GM13977 (cell line): ENCODE measurements at regions not wholly inside any gene's neighbourhood (a gene's known extent, or its start where the extent isn't known, plus 50 kb on each side); places are given as distances from the start of the nearest gene placed in this dataset.

ENCODE experiments used
- DNase-seq: peaks from one replicate; pipeline ENCODE4 v3.0.0; 2012; ENCODE audit warnings: low spot score
- in situ Hi-C: fragments of 300-500 bp; cut with MboI; formaldehyde crosslinking; loops from one replicate; pipeline ENCODE4 v1.12.0; 2022; ENCODE audit warnings: low sequenced_read_pairs, low pct_unique_long_range_greater_than_20kb, mixed read lengths, inconsistent platforms; ENCODE audit not compliant: unreplicated experiment
- TF ChIP-seq, protein P1 (sequence below): IDR thresholded peaks from 2 replicates; pipeline ENCODE4 v1.5.1; 2012; ENCODE audit warnings: mild to moderate bottlenecking, control low read depth; ENCODE audit not compliant: insufficient read depth; ENCODE audit errors: extremely low read depth, missing control alignments

DNA sequence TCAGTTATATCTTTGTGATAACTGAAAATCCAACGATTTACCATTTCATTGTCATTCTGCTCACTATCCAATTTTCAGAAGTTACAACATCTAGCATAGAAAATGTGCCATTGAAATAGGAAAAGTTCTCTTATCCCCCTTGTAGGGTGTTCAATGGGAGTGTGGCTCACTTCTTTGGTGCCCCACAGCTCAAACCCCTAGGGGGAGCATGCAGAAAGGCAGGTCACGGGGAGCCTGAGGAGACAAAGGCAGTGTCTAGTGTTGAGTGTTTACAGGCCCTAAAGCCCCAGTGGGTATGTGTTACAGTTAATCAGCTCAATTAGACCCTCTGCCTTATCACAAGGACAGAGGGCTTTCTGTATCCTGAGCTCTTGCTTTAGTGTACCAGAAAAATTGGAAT is 243.4 kb upstream of the GRID2 start:
- TF ChIP-seq, protein P1, sequence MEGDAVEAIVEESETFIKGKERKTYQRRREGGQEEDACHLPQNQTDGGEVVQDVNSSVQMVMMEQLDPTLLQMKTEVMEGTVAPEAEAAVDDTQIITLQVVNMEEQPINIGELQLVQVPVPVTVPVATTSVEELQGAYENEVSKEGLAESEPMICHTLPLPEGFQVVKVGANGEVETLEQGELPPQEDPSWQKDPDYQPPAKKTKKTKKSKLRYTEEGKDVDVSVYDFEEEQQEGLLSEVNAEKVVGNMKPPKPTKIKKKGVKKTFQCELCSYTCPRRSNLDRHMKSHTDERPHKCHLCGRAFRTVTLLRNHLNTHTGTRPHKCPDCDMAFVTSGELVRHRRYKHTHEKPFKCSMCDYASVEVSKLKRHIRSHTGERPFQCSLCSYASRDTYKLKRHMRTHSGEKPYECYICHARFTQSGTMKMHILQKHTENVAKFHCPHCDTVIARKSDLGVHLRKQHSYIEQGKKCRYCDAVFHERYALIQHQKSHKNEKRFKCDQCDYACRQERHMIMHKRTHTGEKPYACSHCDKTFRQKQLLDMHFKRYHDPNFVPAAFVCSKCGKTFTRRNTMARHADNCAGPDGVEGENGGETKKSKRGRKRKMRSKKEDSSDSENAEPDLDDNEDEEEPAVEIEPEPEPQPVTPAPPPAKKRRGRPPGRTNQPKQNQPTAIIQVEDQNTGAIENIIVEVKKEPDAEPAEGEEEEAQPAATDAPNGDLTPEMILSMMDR: no peak
- in situ Hi-C loops: no loop called here
- DNase-seq: no peak

DNA sequence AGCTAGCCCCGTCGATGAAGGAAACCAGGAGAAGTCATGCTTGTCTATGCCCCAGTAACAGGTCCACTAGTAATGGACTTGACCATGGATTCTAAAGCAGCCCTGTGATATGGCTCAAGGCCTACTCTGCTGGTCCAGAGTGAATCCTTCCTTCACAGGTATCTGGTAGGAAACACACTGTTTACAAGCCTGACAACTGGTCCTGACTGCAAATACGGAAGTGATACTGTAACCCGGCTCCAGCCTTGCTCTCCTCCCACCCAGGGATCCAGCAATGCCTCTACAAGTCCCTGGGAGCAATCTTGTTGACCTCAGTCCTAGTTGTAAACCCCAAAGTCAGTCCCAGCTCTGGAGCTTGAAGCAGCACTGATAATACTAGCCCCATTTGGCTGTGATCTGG is 239.2 kb upstream of the GRID2 start:
- TF ChIP-seq, protein P1: no peak
- DNase-seq: no peak
- in situ Hi-C loops: no loop called here

DNA sequence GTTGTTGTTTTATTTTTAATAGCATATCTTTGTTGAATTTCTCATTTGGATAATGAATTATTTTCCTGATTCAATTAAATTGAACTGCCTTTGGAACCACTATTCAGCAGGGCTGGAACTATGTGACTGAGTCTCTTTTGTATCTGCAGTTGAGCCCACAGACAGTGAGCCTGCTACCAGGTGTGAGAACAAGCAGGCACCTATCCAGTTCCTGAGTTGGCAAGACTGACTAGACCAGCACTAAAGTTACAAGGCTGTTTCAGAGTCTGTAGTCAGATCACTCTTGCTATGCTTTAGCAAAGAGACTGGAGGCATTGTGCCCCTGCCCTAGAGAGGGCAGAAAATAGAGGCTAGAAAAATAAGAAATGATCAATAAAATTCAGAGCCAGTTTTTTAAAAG is 237.3 kb upstream of the GRID2 start:
- TF ChIP-seq, protein P1: no peak
- in situ Hi-C loops: no loop called here
- no peak for DNase-seq

DNA sequence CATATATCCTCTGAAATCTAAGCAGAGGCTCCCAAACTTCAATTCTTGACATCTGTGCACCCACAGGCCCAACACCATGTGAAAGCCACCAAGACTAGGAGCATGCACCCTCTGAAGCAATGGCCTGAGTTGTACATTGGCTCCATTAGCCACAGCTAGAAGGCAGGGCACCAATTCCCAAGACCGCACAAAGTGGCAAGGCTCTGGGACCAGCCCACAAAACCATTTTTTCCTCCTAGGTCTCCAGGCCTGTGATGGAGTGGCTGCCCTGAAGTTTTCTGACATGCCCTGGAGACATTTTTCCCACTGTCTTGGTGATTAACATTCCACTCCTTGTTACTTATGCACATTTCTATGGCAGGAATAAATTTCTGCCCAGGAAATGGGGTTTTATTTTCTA is 232.2 kb upstream of the GRID2 start:
- in situ Hi-C loops: no loop called here
- DNase-seq: no peak
- TF ChIP-seq, protein P1: no peak

DNA sequence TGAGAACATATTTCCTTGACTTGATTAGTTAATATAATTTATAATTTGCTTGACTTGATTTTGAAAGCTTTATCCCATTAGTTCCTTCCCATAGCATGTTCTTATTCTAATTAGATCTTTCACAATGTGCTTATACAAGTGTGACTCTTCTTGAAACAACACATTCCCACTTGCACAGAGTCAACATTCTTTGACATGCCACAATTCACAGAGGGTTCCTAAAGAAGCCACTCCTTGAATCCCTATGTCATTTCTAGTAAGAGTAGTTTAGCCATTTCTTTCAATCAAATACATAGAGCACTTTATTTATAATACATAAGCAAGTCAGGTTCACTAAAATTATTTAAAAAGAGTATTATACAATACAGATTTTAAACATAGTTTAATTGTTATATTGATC is 228.9 kb upstream of the GRID2 start:
- in situ Hi-C loops: no loop called here
- TF ChIP-seq, protein P1: no peak

DNA sequence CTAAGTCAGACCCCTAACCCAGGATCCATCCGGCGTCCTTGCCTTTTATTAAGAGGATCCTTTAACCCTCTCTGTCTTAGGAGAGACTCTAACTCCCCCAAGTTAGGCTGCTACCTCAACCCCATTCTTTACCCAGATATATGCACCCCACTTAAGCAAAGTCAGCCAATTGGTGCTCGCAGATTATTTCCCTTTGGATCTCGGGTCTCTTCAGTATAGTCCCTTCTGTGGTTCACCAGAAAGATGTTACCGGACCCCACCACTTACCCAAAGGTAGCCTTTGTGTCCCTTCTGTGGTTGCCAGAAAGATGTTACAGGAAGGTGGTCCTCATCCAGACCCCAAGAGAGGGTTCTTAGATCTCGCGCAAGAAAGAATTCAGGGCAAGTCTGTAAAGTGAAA is 212.9 kb upstream of the GRID2 start:
- no peak for DNase-seq
- in situ Hi-C loops: no loop called here
- TF ChIP-seq, protein P1: no peak

More for the DNA sequence above, 228.9 kb upstream of the GRID2 start:
- no peak for DNase-seq

DNA sequence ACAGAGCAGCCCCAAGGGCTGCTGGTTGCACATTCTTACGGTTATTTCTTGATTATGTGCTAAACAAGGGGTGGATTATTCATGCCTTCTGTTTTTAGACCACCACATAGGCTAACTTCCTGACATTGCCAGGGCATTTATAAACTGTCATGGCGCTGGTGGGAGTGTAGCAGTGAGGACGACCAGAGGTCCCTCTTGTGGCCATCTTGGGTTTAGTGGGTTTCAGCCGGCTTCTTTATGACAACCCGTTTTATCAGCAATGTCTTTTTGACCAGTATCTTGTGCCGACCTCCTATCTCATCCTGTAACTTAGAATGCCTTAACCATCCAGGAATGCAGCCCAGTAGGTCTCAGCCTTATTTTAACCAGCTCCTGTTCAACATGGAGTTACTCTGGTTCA is 212.4 kb upstream of the GRID2 start:
- TF ChIP-seq, protein P1: no peak
- in situ Hi-C loops: no loop called here
- DNase-seq: no peak
